ENCODE measurements at regions not wholly inside any gene's neighbourhood (a gene's known extent, or its start where the extent isn't known, plus 50 kb on each side); places are given as distances from the start of the nearest gene placed in this dataset.
"Not testable (repeated sequence)": the region's sequence is repeated elsewhere in the genome, so short reads cannot be mapped to it uniquely, and the experiment has no call there.

DNA sequence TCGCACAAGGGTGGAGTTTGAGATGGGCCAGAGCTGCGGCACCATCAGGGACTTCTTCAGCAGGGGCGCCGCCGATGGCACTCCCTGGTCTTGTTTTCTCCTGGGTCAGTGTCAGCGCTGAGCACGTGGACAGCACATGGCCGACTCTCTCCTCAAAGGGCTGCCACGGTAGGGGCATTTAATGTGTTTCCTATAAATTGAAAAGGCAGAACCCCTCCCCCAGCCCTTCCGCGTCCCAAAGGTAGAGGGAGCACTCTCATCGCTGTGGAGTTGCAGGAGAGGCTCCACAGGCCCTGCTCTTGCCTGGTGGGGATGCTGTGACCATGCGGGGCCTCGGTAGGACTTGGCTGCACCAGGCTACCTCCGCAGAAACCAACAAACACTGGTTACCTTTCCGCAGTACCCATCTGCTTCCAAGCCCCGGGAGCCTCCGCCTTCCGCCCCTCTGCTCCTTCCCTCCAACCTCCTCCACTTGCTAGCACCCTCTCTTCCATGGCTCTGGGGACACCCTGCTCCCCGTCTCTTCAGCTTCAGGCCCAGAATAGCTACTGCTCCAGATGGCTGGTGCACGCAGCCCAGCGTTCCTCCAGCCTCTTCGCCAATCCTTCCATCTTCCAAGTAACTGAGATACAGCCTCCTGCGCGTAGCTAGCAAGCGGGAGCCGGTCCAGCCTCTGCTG is 166.3 kb upstream of the ADCY1 start:
- no peak for DNase-seq (ENCODE audit: low read depth)

DNA sequence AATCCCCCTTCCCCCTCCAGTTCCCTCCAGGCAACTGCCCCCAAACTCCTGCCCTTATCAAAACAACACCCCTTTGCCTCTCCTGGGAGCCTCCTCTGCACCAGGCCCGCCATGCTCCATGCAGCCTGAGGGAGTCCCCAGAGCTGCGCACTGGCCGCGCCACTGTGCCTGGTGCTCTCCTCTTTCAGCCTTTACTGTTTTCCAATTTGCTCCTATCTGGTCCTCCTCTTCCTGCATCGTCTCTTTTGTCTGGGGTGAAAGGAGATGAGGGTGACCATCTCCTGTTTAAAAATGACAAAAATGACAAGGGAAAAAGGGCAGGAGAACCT is 165.8 kb upstream of the ADCY1 start:
- DNase-seq (ENCODE audit: low read depth), result no peak

GRCh38 chr7:45410893-45411292 is 163.3 kb upstream of the ADCY1 start:
- no peak for DNase-seq (ENCODE audit: low read depth)

DNA sequence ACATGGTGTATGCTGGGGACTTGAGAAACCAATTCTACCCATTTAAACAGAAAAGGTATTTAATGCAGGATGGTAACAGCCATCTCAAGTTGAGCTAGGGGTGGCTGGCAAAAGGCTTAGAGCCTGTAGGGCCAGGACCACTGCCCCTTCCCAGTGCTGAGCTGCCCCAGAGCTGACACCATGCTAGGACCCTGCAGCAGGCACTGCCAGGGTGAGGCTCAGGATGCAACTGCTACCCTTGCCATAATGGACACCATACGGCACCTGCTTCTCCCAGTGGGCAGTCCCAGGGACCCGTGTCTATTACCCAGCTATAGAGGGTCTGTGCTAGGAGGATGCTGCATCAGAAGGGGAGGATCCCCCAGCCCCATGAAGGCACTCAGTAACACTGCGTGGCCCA is 160.7 kb upstream of the ADCY1 start:
- no peak for DNase-seq (ENCODE audit: low read depth)

GRCh38 chr7:45414226-45414625 is 159.9 kb upstream of the ADCY1 start:
- DNase-seq (ENCODE audit: low read depth), result no peak

DNA sequence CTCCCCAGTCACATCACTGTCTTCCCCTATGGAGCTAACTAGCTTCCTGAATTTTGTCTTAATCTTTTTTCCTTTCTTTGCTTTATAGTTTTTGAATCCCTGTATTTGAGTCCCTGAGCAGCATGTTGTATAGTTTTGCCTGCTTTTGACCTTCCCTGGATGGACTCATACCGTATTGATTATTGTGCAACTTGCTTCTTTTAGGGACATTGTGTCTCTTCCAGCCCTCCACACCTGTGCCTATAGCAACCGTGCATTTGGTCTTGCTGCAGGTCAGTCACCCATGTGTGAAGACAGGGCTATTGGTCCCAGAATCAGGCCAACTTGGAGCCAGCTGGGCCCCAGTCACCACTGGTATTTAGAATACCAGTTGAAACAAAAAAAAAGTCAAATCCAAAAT is 158.9 kb upstream of the ADCY1 start:
- DNase-seq (ENCODE audit: low read depth), result no peak

DNA sequence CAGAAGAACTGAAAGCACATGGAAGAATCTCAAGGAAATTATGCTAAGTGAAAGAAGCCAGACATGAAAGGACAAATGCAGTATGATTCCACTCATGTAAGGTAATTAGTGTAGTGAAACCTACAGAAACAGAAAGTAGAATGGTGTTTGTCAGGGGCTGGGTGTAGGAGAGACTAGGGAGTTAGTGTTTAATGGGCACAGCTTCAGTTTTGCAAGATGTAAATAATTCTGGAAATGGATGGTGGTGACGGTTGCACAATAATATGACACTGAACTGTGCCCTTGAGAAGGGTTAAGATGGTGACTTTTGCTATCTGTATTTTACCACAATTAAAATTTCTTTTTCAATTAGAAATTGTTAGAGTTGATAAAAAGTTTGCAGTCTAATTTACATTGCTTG is 157.3 kb upstream of the ADCY1 start:
- no peak for DNase-seq (ENCODE audit: low read depth)

GRCh38 chr7:45417268-45417667 is 156.9 kb upstream of the ADCY1 start:
- no peak for DNase-seq (ENCODE audit: low read depth)

GRCh38 chr7:45417735-45418134 is 156.4 kb upstream of the ADCY1 start:
- DNase-seq (ENCODE audit: low read depth), result no peak

- DNase-seq (ENCODE audit: low read depth), result peak; percentile 12
These were observed 153.2 kb upstream of the ADCY1 start for GRCh38 chr7:45420843-45421495.

DNA sequence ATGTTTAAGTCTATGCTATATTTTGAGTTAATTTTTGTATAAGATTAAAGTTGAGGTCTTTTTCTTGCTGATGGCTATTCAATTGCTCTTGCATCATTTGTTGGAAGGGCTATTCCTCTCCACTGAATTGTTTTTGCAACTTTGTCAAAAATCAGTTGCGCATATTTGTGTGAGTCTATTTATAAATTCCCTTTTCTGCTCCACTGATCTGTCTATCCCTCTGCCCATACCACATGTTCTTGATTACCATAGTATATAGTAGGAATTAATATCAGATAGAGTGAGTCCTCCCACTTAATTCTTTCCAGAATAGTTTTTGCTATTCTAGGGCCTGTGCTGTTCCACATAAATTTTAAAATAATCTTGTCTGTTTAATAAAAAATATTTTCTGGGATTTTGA is 152.4 kb upstream of the ADCY1 start:
- DNase-seq (ENCODE audit: low read depth), result no peak

DNA sequence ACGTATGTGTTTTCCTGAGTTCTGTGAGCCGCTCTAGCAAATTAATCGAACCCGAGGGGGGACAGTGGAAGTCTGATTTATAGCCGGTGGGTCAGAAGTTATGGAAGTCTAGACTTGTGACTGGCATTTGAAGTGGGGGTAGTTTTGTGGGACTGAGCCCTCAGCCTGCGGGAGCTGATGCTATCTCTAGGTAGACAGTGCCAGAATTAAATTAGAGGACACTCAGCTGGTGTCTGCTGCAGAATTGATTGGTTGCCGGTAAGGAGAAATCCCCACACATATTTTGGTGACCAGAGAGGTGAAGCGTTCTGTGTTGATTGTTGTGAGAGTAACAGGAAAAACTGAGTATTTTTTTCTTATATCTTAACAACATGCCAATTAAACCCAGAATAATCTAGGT is 143.8 kb upstream of the ADCY1 start:
- no peak for DNase-seq (ENCODE audit: low read depth)

GRCh38 chr7:45434167-45434784 is 139.9 kb upstream of the ADCY1 start:
- no peak for DNase-seq (ENCODE audit: low read depth)

GRCh38 chr7:45435131-45435530 is 139.0 kb upstream of the ADCY1 start:
- DNase-seq (ENCODE audit: low read depth), result no peak

DNA sequence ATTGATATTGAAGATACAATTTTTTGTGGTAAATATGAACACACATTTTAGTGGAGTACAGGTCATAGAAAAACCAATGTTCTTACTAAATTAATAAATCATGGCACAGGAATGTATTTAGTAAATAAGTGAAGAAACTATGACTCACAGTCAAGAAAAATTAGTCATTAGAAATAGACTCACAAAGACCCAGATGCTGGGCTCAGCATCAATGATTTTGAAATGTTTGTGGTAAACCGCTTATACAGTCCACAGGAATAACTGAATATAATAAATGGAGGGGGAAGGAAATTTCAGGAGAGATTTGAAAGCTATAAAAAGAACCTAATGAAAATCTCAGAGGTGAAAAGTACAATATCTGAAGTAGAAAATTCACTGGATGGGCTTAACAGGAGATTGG is 138.3 kb upstream of the ADCY1 start:
- peak; percentile 83 for DNase-seq (ENCODE audit: low read depth)

GRCh38 chr7:45440776-45441175 is 133.4 kb upstream of the ADCY1 start:
- not testable (repeated sequence) for DNase-seq (ENCODE audit: low read depth)

DNA sequence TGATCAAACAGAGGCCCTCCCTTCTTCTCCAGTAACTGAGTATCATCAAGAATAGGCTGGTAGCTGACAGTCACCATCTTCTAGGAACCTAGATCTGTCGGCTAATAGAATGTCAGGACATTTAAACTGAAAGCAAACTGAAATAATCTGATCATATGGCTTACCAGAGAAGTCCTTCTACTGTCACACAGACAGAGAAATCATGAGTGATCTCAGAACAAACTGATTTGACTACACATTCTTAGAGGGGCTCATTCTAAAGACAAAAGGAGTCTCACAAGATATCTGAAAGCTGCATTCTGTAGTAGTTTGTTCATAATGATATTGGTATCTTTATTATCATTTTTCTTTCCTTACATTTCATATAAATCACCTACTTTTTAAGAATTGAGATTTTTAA is 130.9 kb upstream of the ADCY1 start:
- no peak for DNase-seq (ENCODE audit: low read depth)

DNA sequence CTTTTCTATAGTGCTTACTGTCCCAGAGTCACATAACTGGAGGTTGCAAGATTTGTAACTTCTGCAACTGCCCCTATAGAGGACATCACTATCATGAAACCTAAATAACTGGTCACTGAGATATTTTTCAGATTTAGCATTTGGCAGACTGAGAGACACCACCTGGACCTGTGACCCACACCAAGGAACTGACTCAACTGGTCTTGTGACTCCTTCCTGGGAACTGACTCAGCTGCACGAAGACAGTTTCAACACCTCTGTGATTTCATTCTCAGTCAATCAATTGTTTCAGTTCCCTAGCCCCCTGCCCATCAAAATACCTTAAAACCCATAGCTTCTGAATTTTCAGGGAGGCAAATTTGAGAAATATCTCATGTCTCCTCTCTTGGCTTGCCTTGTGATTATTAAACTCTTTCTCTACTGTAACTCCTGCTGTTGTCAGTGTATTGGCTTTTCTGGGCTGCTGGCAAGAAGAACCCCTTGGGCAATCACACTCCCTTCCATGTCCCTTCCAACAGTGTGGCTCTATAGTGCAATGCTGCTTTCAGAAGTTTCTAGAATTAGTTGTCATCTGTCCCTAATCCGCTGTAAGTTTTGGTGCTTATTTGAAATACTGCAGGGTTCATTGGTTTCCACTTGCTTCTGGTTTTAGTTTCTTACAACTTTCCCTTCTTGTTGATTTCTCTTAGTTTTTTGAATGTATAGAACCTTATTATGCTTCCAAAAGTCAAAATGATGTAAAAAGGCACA is 127.8 kb upstream of the ADCY1 start:
- DNase-seq (ENCODE audit: low read depth), result peak; percentile 16

DNA sequence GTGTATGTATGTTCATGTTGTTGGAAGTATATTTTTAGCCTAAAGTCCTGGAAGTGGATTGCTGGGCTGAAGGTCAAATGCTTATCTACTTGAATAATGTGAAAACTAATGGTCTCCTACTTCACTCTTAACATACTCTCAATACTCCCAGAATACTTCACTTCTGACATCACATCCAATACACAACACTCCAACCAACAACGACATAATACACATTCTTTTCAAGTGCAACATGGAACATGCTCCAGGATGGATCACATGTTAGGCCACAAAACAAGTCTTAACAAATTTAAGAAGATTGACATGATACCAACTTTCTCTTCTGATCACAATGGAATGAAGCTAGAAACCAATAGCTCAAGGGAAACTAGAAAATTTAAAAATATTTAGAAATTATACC is 126.9 kb upstream of the ADCY1 start:
- DNase-seq (ENCODE audit: low read depth), result no peak

DNA sequence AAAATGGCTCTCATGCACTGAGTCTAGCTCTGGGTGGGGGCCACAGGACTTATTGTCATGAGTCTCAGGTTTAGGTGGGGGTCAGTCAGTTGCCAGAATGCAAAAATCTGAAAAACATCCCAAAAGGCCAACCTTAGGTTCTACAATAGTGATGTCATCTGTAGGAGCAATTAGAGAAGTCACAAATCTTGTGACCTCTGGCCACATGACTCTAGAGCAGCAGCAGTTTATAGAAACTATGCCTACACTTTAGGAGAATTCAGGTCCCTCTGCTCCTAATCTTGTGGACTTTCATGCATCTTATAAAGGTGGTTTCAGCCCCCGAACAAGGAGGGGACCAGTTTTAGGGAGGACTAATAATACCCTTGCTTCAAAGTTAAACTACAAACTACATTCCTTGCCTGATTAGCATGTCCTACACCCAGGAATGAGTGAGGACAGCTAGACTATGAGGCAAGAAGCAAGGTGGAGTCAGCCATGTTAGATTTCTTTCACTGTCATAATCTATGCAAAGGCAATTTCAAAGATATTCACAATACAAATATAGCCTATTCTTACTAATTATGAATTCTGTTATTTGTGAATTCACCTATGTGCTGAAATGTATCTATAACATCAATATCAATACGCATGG is 123.5 kb upstream of the ADCY1 start:
- no peak for DNase-seq (ENCODE audit: low read depth)

DNA sequence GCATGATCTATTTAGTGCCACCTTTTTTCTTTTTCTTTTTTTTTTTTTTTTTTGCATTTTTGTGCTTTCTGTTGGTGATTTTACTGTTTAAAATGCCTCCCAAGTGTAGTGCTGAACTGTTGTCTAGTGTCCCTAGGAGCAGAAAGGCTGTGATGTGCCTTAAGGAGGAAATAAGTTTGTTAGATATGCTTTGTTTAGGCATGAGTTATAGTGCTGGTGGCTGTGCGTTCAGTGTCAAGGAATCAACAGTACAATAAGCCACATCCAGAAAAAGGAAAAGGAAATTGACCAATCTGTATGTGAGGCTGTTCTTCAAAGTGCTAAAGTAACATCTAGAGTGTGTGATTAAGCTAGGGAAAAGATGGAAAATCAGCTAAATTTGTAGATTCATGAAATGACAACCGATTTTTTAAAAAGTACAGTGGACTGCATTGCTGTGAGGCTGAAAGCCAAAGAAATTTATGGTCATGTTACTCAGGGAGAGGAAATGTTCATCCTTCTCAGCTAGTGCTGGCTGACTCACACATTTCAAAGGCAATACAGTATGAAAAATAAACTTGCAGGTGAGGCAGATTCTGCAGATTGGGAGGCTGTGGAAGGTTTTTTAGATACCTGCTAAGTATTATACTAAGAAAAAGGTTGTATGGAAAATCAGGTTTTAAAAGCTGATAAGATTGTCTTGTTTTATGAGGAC is 122.7 kb upstream of the ADCY1 start:
- DNase-seq (ENCODE audit: low read depth), result peak; percentile 13

DNA sequence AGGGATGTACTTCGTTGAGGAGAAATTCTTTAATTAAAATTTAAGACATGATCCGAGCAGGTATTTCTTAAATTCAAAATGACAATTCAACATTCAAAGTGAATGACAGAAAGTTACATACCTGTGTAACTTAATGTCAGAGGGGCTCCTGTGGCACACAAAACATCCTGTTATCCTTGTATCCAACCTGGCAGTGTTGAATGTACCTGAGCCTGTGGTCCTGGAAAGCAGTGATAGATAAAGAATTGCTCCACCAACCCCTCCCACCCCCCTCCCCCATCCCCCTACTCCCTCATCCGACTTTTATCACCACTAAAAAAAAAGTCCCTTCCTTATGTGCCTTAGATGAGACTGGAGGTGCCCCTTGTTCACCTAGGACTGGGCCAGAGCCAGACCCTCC is 119.4 kb upstream of the ADCY1 start:
- no peak for DNase-seq (ENCODE audit: low read depth)
